MG63 (cell line): ENCODE measurements at regions not wholly inside any gene's neighbourhood (a gene's known extent, or its start where the extent isn't known, plus 50 kb on each side); places are given as distances from the start of the nearest gene placed in this dataset.
A peak's percentile ranks its signal among the peaks of the same experiment; 100 is the strongest.
"Not testable (repeated sequence)": the region's sequence is repeated elsewhere in the genome, so short reads cannot be mapped to it uniquely, and the experiment has no call there.

Source experiments
- DNase-seq: peaks from one replicate; pipeline ENCODE4 v3.0.0-alpha.2; 2020
- H3K27me3 ChIP-seq: fragments of 250-450 bp; sonication (Bioruptor Pico); 2 replicates; pipeline ENCODE4 v1.5.1; 2020; ENCODE audit warnings: mild to moderate bottlenecking, moderate library complexity
- H3K36me3 ChIP-seq: fragments of 250-450 bp; sonication (Bioruptor Pico); 2 replicates; pipeline ENCODE4 v1.5.1; 2020; ENCODE audit warnings: mild to moderate bottlenecking, moderate library complexity
- H3K4me3 ChIP-seq: fragments of 250-450 bp; sonication (Bioruptor Pico); 2 replicates; pipeline ENCODE4 v1.5.1; 2020; ENCODE audit warnings: mild to moderate bottlenecking, moderate library complexity
- H3K9me3 ChIP-seq: fragments of 250-450 bp; sonication (Bioruptor Pico); 2 replicates; pipeline ENCODE4 v1.5.1; 2020; ENCODE audit warnings: mild to moderate bottlenecking, moderate library complexity

- H3K36me3 ChIP-seq: no peaks in the 10 kb centered on the region
- DNase-seq: no peak
- peaks cover 3% of the 10 kb centered on the region for H3K9me3 ChIP-seq
- H3K27me3 ChIP-seq: no peaks in the 10 kb centered on the region
- H3K4me3 ChIP-seq: no peak overlapping the region
Observed at GRCh38 chr3:197421021-197421420, 122.6 kb upstream of the DLG1 start.

- Histone ChIP-seq H3K27me3 (no peaks in the 10 kb centered on the region), H3K4me3 (no peak overlapping the region)
- no peak for DNase-seq
Observed at GRCh38 chr3:197420566-197420965, 122.2 kb upstream of the DLG1 start.

GRCh38 chr3:197420115-197420514, 121.7 kb upstream of the DLG1 start:
- no peak for DNase-seq
- Histone ChIP-seq H3K27me3 (no peaks in the 10 kb centered on the region), H3K9me3 (peaks cover 3% of the 10 kb centered on the region), H3K4me3 (no peak overlapping the region), H3K36me3 (no peaks in the 10 kb centered on the region)

More at GRCh38 chr3:197420566-197420965, 122.2 kb upstream of the DLG1 start:
- H3K36me3 ChIP-seq: no peaks in the 10 kb centered on the region
- peaks cover 3% of the 10 kb centered on the region for H3K9me3 ChIP-seq

- H3K9me3 ChIP-seq: peaks cover 3% of the 10 kb centered on the region
- H3K27me3 ChIP-seq: no peaks in the 10 kb centered on the region
- H3K4me3 ChIP-seq: no peak overlapping the region
- no peaks in the 10 kb centered on the region for H3K36me3 ChIP-seq
- no peak for DNase-seq
Observed at GRCh38 chr3:197419696-197420095, 121.3 kb upstream of the DLG1 start.

GRCh38 chr3:197417911-197418618, 119.7 kb upstream of the DLG1 start:
- DNase-seq: no peak
- no peaks in the 10 kb centered on the region for H3K36me3 ChIP-seq
- no peak overlapping the region for H3K4me3 ChIP-seq
- H3K9me3 ChIP-seq: peaks cover 3% of the 10 kb centered on the region
- H3K27me3 ChIP-seq: no peaks in the 10 kb centered on the region

GRCh38 chr3:197417441-197417840, 119.0 kb upstream of the DLG1 start:
- no peak for DNase-seq

GRCh38 chr3:197411899-197412298, 113.5 kb upstream of the DLG1 start:
- not testable (repeated sequence) for H3K9me3 ChIP-seq, H3K27me3 ChIP-seq, DNase-seq, H3K4me3 ChIP-seq, H3K36me3 ChIP-seq

More at GRCh38 chr3:197417441-197417840, 119.0 kb upstream of the DLG1 start:
- H3K27me3 ChIP-seq: no peaks in the 10 kb centered on the region
- peaks cover 3% of the 10 kb centered on the region for H3K9me3 ChIP-seq
- no peaks in the 10 kb centered on the region for H3K36me3 ChIP-seq
- H3K4me3 ChIP-seq: no peak overlapping the region

GRCh38 chr3:197410170-197410569, 111.8 kb upstream of the DLG1 start:
- not testable (repeated sequence) for DNase-seq, H3K27me3 ChIP-seq, H3K36me3 ChIP-seq, H3K4me3 ChIP-seq, H3K9me3 ChIP-seq

GRCh38 chr3:197408177-197408957, 110.0 kb upstream of the DLG1 start:
- H3K36me3 ChIP-seq: no peaks in the 10 kb centered on the region
- DNase-seq: no peak
- no peak overlapping the region for H3K4me3 ChIP-seq
- H3K27me3 ChIP-seq: no peaks in the 10 kb centered on the region; the same call in 1 of the 2 replicates
- peaks cover 6% of the 10 kb centered on the region; the same call in 1 of the 2 replicates for H3K9me3 ChIP-seq

GRCh38 chr3:197407526-197407925, 109.1 kb upstream of the DLG1 start:
- Histone ChIP-seq H3K27me3 (no peaks in the 10 kb centered on the region; the same call in 1 of the 2 replicates), H3K4me3 (no peak overlapping the region), H3K9me3 (peaks cover 6% of the 10 kb centered on the region; the same call in 1 of the 2 replicates), H3K36me3 (no peaks in the 10 kb centered on the region)
- DNase-seq: no peak

- no peaks in the 10 kb centered on the region; the same call in 1 of the 2 replicates for H3K27me3 ChIP-seq
- no peaks in the 10 kb centered on the region for H3K36me3 ChIP-seq
- H3K4me3 ChIP-seq: no peak overlapping the region
- DNase-seq: no peak
- peaks cover 6% of the 10 kb centered on the region; the same call in 1 of the 2 replicates for H3K9me3 ChIP-seq
Observed at GRCh38 chr3:197407053-197407452, 108.6 kb upstream of the DLG1 start.

- DNase-seq: peak; percentile 71
- H3K4me3 ChIP-seq: no peak overlapping the region
- H3K36me3 ChIP-seq: no peaks in the 10 kb centered on the region
- no peaks in the 10 kb centered on the region; the same call in 1 of the 2 replicates for H3K27me3 ChIP-seq
- 0 out of 2 replicates have a peak, but pooled peaks cover 4% of the 10 kb centered on the region for H3K9me3 ChIP-seq
Observed at GRCh38 chr3:197406266-197406665, 107.9 kb upstream of the DLG1 start.

- no peaks in the 10 kb centered on the region; the same call in 1 of the 2 replicates for H3K27me3 ChIP-seq
- H3K36me3 ChIP-seq: no peaks in the 10 kb centered on the region
- no peak for DNase-seq
- no peak overlapping the region for H3K4me3 ChIP-seq
- 0 out of 2 replicates have a peak, but pooled peaks cover 2% of the 10 kb centered on the region for H3K9me3 ChIP-seq
Observed at GRCh38 chr3:197404754-197405153, 106.3 kb upstream of the DLG1 start.

GRCh38 chr3:197404030-197404429, 105.6 kb upstream of the DLG1 start:
- H3K9me3 ChIP-seq: no peaks in the 10 kb centered on the region
- no peak for DNase-seq
- no peak overlapping the region for H3K4me3 ChIP-seq
- H3K27me3 ChIP-seq: no peaks in the 10 kb centered on the region; the same call in 1 of the 2 replicates
- no peaks in the 10 kb centered on the region for H3K36me3 ChIP-seq

- not testable (repeated sequence) for DNase-seq, H3K27me3 ChIP-seq, H3K9me3 ChIP-seq, H3K4me3 ChIP-seq, H3K36me3 ChIP-seq
Observed at GRCh38 chr3:197402401-197402800, 104.0 kb upstream of the DLG1 start.

GRCh38 chr3:197399486-197399885, 101.1 kb upstream of the DLG1 start:
- H3K27me3 ChIP-seq: no peaks in the 10 kb centered on the region
- H3K4me3 ChIP-seq: no peak overlapping the region
- no peak for DNase-seq
- no peaks in the 10 kb centered on the region for H3K9me3 ChIP-seq
- no peaks in the 10 kb centered on the region for H3K36me3 ChIP-seq

- H3K27me3 ChIP-seq: no peaks in the 10 kb centered on the region
- no peaks in the 10 kb centered on the region for H3K9me3 ChIP-seq
- H3K4me3 ChIP-seq: no peak overlapping the region
- no peak for DNase-seq
- H3K36me3 ChIP-seq: no peaks in the 10 kb centered on the region
Observed at GRCh38 chr3:197398286-197398878, 100.0 kb upstream of the DLG1 start.
